Lower lobe of right lung (tissue), 2 donors: ENCODE measurements at regions not wholly inside any gene's neighbourhood (a gene's known extent, or its start where the extent isn't known, plus 50 kb on each side); places are given as distances from the start of the nearest gene placed in this dataset.

Experiments used
- ATAC-seq, 2 donors: fragments of 200-7000 bp; cut with Tn5 transposase; one replicate each; pipeline ENCODE4 v1.9.1; 2020 to 2022; ENCODE audit warnings: mild to moderate bottlenecking in 2 of 2, moderate library complexity in 2 of 2
- DNase-seq: peaks from one replicate; pipeline ENCODE4 v3.0.0-alpha.2; 2020
- H3K27ac ChIP-seq: fragments of 200-600 bp; one replicate; pipeline ENCODE4 v1.8.0; 2022
- H3K27me3 ChIP-seq: fragments of 200-600 bp; one replicate; pipeline ENCODE4 v1.8.0; 2022; ENCODE audit warnings: low read depth
- H3K36me3 ChIP-seq: fragments of 200-600 bp; one replicate; pipeline ENCODE4 v1.8.0; 2022; ENCODE audit warnings: mild to moderate bottlenecking
- H3K4me1 ChIP-seq: fragments of 200-600 bp; one replicate; pipeline ENCODE4 v1.8.0; 2022
- H3K4me3 ChIP-seq: fragments of 200-600 bp; one replicate; pipeline ENCODE4 v1.8.0; 2022; ENCODE audit warnings: mild to moderate bottlenecking
- H3K9me3 ChIP-seq: fragments of 200-600 bp; one replicate; pipeline ENCODE4 v1.8.0; 2022
- intact Hi-C: fragments of 100-400 bp; cut with DNase I; formaldehyde crosslinking; loops from one replicate; pipeline ENCODE4 v1.11.0; 2022
- TF ChIP-seq, protein P1 (sequence below): fragments of 200-600 bp; IDR thresholded peaks from one replicate; pipeline ENCODE4 v1.8.0; 2022; ENCODE audit warnings: antibody characterized with exemption, mild to moderate bottlenecking
- donor health status: DM: no; HTN: yes; CAD: no; lungs with severe emphysema.

DNA sequence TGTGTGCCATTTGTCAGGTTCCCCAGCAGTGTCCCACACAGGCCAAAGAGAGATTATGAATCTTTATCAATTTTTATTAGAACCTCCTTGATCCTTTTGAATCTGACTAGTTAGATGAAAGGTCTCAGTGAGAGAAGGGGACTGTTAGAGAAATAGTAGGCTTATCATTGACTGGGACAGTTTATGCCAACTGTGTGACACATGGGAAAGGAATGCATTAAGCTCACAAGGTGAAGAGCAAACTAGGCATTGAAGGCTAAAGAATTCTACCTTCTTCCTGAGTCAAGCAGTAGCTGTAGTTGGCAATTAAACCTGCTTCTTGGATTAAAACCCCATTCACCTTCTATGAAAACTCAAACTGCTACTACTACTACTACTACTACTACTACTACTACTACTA is 389.6 kb upstream of the CDH19 start:
- TF ChIP-seq, protein P1, sequence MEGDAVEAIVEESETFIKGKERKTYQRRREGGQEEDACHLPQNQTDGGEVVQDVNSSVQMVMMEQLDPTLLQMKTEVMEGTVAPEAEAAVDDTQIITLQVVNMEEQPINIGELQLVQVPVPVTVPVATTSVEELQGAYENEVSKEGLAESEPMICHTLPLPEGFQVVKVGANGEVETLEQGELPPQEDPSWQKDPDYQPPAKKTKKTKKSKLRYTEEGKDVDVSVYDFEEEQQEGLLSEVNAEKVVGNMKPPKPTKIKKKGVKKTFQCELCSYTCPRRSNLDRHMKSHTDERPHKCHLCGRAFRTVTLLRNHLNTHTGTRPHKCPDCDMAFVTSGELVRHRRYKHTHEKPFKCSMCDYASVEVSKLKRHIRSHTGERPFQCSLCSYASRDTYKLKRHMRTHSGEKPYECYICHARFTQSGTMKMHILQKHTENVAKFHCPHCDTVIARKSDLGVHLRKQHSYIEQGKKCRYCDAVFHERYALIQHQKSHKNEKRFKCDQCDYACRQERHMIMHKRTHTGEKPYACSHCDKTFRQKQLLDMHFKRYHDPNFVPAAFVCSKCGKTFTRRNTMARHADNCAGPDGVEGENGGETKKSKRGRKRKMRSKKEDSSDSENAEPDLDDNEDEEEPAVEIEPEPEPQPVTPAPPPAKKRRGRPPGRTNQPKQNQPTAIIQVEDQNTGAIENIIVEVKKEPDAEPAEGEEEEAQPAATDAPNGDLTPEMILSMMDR = no peak
- intact Hi-C loops = no loop called here
- DNase-seq = no peak

DNA sequence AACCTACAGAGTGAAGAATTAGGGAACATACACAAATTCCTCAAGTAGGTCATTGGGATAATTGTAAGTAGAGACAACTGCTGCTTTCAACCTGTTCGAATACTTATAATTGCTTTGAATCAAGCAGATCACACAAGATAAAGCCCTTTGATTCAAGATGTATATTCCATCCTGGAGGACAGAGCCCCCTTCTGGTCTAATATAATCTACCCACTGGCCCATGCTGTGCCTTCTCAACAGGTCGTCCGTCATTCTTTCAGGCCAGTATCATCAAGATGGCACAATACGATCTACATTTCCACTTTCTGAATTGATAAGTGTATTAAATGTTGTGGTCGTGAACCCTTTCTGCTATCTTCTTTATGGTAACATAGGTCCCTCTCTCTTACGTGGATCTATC is 387.0 kb upstream of the CDH19 start:
- intact Hi-C loops = no loop called here
- TF ChIP-seq, protein P1 = no peak
- DNase-seq = no peak
- no peaks in the 10 kb centered on the region for H3K4me1 ChIP-seq
- ATAC-seq = no peak
- no peak overlapping the region for H3K27ac ChIP-seq
- no peak overlapping the region for H3K4me3 ChIP-seq
- no peaks in the 10 kb centered on the region for H3K27me3 ChIP-seq
- H3K36me3 ChIP-seq = no peaks in the 10 kb centered on the region
- no peaks in the 10 kb centered on the region for H3K9me3 ChIP-seq

More for the DNA sequence above, 389.6 kb upstream of the CDH19 start:
- Histone ChIP-seq H3K27ac (no peak overlapping the region), H3K36me3 (no peaks in the 10 kb centered on the region), H3K27me3 (no peaks in the 10 kb centered on the region), H3K4me3 (no peak overlapping the region), H3K9me3 (no peaks in the 10 kb centered on the region), H3K4me1 (no peaks in the 10 kb centered on the region)
- ATAC-seq = peak; percentile 49 to 69

DNA sequence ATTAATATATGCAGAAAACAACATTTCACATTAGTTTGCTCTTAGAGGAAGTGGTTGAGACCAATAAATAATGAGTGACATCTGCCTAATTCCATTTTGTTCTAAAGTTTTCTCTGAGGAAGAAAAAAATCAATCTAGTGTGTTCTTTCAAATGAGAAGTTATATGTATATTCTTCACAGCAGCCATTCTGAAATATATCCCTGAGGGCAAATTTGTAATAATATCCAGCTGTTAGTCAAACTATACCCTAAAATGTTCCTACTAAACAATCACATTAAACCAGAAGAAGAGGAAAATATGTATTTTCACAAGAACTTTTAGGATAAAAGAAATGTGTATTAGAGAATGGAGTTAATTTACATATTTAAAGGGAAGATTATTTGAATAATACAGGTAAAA is 375.1 kb upstream of the CDH19 start:
- TF ChIP-seq, protein P1 = no peak
- Histone ChIP-seq H3K36me3 (no peaks in the 10 kb centered on the region), H3K4me1 (no peaks in the 10 kb centered on the region), H3K27me3 (no peaks in the 10 kb centered on the region), H3K9me3 (no peaks in the 10 kb centered on the region), H3K27ac (no peak overlapping the region), H3K4me3 (no peak overlapping the region)
- intact Hi-C loops = no loop called here
- no peak for ATAC-seq
- DNase-seq = no peak

DNA sequence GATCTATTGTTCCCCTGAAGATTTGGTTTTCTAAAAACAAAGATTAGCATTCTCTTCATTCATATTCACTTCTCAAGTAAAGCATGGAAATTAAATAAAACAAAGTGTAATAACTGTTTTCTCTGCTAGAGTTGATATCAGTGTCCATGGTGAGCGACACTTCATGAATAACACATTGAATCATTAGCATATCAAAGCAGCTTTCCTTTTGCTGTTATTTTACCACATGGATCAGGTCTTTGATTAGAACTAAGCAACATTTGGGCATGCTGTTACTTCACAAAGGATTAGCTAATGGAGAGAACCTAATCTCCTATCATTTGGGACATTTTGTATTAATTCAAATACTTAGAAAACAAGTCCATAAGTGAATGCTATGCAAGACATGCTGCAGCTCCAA is 368.8 kb upstream of the CDH19 start:
- Histone ChIP-seq H3K27ac (no peak overlapping the region), H3K4me1 (no peaks in the 10 kb centered on the region), H3K27me3 (no peaks in the 10 kb centered on the region), H3K36me3 (no peaks in the 10 kb centered on the region), H3K4me3 (no peak overlapping the region), H3K9me3 (no peaks in the 10 kb centered on the region)
- TF ChIP-seq, protein P1 = no peak
- DNase-seq (no peak), ATAC-seq (no peak)
- intact Hi-C loops = no loop called here

DNA sequence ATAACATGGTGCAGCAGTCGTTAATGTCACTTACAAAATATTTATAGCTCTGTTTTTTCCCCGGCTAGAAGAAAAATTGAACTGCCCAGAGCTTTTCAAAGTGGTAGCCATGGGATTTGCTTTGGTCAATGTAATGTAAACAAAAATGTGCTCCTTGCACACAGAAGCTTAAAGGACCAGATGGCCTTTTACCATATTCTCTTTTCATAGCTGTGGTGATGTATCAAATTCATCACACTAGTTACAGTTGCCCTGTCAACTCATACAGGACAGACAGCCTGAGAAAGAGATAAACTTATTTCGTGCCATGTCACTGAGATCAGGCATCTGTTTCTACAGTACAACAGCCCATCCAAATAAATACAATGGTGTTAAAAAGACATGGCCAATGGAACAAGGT is 368.1 kb upstream of the CDH19 start:
- Histone ChIP-seq H3K27ac (no peak overlapping the region), H3K4me1 (no peaks in the 10 kb centered on the region), H3K36me3 (no peaks in the 10 kb centered on the region), H3K27me3 (no peaks in the 10 kb centered on the region), H3K4me3 (no peak overlapping the region), H3K9me3 (no peaks in the 10 kb centered on the region)
- intact Hi-C loops = no loop called here
- ATAC-seq = no peak
- no peak for DNase-seq
- TF ChIP-seq, protein P1 = no peak

DNA sequence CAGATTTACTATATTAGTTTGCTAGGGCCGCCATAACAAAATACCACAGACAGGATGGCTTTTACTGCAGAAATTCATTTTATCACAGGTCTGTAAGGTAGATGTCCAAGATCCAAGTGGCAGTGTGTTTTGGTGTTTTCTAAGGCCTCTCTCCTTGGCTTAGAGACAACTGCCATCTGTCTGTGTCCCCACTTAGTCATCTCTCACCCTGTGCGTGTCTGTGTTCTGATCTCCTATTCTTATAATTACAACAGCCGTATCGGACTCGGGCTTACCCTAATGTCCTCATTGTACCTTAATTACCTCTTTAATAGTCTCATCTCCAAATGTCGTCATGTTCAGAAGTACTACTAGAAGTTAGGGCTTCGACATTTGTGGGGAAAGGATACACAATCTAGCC is 362.3 kb upstream of the CDH19 start:
- no peaks in the 10 kb centered on the region for H3K36me3 ChIP-seq
- TF ChIP-seq, protein P1 = no peak
- H3K27ac ChIP-seq = no peak overlapping the region
- no peaks in the 10 kb centered on the region for H3K4me1 ChIP-seq
- H3K27me3 ChIP-seq = no peaks in the 10 kb centered on the region
- no peak overlapping the region for H3K4me3 ChIP-seq
- DNase-seq = no peak
- intact Hi-C loops = no loop called here
- H3K9me3 ChIP-seq = no peaks in the 10 kb centered on the region
- ATAC-seq = no peak
